GM18907 (cell line): ENCODE measurements at regions not wholly inside any gene's neighbourhood (a gene's known extent, or its start where the extent isn't known, plus 50 kb on each side); places are given as distances from the start of the nearest gene placed in this dataset.
A peak's percentile ranks its signal among the peaks of the same experiment; 100 is the strongest.

ENCODE experiments used
- ATAC-seq: cut with Tn5 transposase; IDR thresholded peaks from one replicate; pipeline ENCODE4 v1.9.1; 2021; ENCODE audit warnings: mild to moderate bottlenecking, moderate library complexity; ENCODE audit not compliant: unreplicated experiment

GRCh38 chr6:127641905-127642304, 64.9 kb downstream of the C6orf58 start:
- peak; percentile 84 for ATAC-seq
